ENCODE measurements at regions not wholly inside any gene's neighbourhood (a gene's known extent, or its start where the extent isn't known, plus 50 kb on each side); places are given as distances from the start of the nearest gene placed in this dataset.

- no peaks in the 10 kb centered on the region for H3K4me1 ChIP-seq (ENCODE audit: low read length)
- no peaks in the 10 kb centered on the region for H3K79me2 ChIP-seq (ENCODE audit: low read length)
- no peak overlapping the region for H2AFZ ChIP-seq (ENCODE audit: low read depth, low read length)
- H3K9me3 ChIP-seq (ENCODE audit: insufficient read depth, low read length) = no peaks in the 10 kb centered on the region
- no peak overlapping the region for H3K27ac ChIP-seq (ENCODE audit: low read length)
- no peaks in the 10 kb centered on the region for H3K27me3 ChIP-seq (ENCODE audit: low read depth, low read length)
- no peak for TF ChIP-seq EZH2phosphoT487 (IDR thresholded peaks at IDR 0.05; ENCODE audit: low read depth)
- TF ChIP-seq CTCF (IDR thresholded peaks at IDR 0.05; ENCODE audit: low read depth, low read length) = no peak
- H3K4me2 ChIP-seq (ENCODE audit: low read length) = no peak overlapping the region
- H3K36me3 ChIP-seq (replicated peaks; ENCODE audit: low read depth, low read length) = no peaks in the 10 kb centered on the region
- H4K20me1 ChIP-seq (ENCODE audit: insufficient read depth, low read length) = no peaks in the 10 kb centered on the region
- H3K4me3 ChIP-seq (ENCODE audit: low read length) = no peak overlapping the region
- H3K9ac ChIP-seq (ENCODE audit: low read length) = no peak overlapping the region
Observed at GRCh38 chr5:63228154-63228553, 649.5 kb downstream of the LRRC70 start.

- no peak overlapping the region for H3K9ac ChIP-seq (ENCODE audit: low read length)
- no peak for TF ChIP-seq CTCF (IDR thresholded peaks at IDR 0.05; ENCODE audit: low read depth, low read length)
- no peak for TF ChIP-seq EZH2phosphoT487 (IDR thresholded peaks at IDR 0.05; ENCODE audit: low read depth)
- H3K79me2 ChIP-seq (ENCODE audit: low read length) = no peaks in the 10 kb centered on the region
- no peaks in the 10 kb centered on the region for H3K27me3 ChIP-seq (ENCODE audit: low read depth, low read length)
- H3K27ac ChIP-seq (ENCODE audit: low read length) = no peak overlapping the region
- no peaks in the 10 kb centered on the region for H3K9me3 ChIP-seq (ENCODE audit: insufficient read depth, low read length)
- H3K4me3 ChIP-seq (ENCODE audit: low read length) = no peak overlapping the region
- H3K4me2 ChIP-seq (ENCODE audit: low read length) = no peak overlapping the region
- no peaks in the 10 kb centered on the region for H4K20me1 ChIP-seq (ENCODE audit: insufficient read depth, low read length)
- H2AFZ ChIP-seq (ENCODE audit: low read depth, low read length) = no peak overlapping the region
- no peaks in the 10 kb centered on the region for H3K36me3 ChIP-seq (replicated peaks; ENCODE audit: low read depth, low read length)
- H3K4me1 ChIP-seq (ENCODE audit: low read length) = no peaks in the 10 kb centered on the region
Observed at GRCh38 chr5:63220244-63220643, 641.6 kb downstream of the LRRC70 start.

- Histone ChIP-seq H3K79me2 (ENCODE audit: low read length) (no peaks in the 10 kb centered on the region), H3K27me3 (ENCODE audit: low read depth, low read length) (no peaks in the 10 kb centered on the region), H3K4me2 (ENCODE audit: low read length) (no peak overlapping the region), H3K9me3 (ENCODE audit: insufficient read depth, low read length) (no peaks in the 10 kb centered on the region), H3K4me3 (ENCODE audit: low read length) (no peak overlapping the region), H4K20me1 (ENCODE audit: insufficient read depth, low read length) (no peaks in the 10 kb centered on the region), H3K9ac (ENCODE audit: low read length) (no peak overlapping the region), H3K27ac (ENCODE audit: low read length) (no peak overlapping the region), H2AFZ (ENCODE audit: low read depth, low read length) (no peak overlapping the region), H3K36me3 (replicated peaks; ENCODE audit: low read depth, low read length) (no peaks in the 10 kb centered on the region), H3K4me1 (ENCODE audit: low read length) (no peaks in the 10 kb centered on the region)
- TF ChIP-seq CTCF (IDR thresholded peaks at IDR 0.05; ENCODE audit: low read depth, low read length) (no peak), EZH2phosphoT487 (IDR thresholded peaks at IDR 0.05; ENCODE audit: low read depth) (no peak)
Observed at GRCh38 chr5:63217422-63217821, 638.8 kb downstream of the LRRC70 start.

GRCh38 chr5:63213256-63213655 is 634.6 kb downstream of the LRRC70 start:
- Histone ChIP-seq H3K79me2 (ENCODE audit: low read length) (no peaks in the 10 kb centered on the region), H3K27me3 (ENCODE audit: low read depth, low read length) (no peaks in the 10 kb centered on the region), H3K27ac (ENCODE audit: low read length) (no peak overlapping the region), H3K9me3 (ENCODE audit: insufficient read depth, low read length) (no peaks in the 10 kb centered on the region), H3K4me1 (ENCODE audit: low read length) (no peaks in the 10 kb centered on the region), H3K4me2 (ENCODE audit: low read length) (no peak overlapping the region), H2AFZ (ENCODE audit: low read depth, low read length) (no peak overlapping the region), H3K4me3 (ENCODE audit: low read length) (no peak overlapping the region), H4K20me1 (ENCODE audit: insufficient read depth, low read length) (no peaks in the 10 kb centered on the region), H3K9ac (ENCODE audit: low read length) (no peak overlapping the region), H3K36me3 (replicated peaks; ENCODE audit: low read depth, low read length) (no peaks in the 10 kb centered on the region)
- no peak for TF ChIP-seq EZH2phosphoT487 (IDR thresholded peaks at IDR 0.05; ENCODE audit: low read depth)
